Activated T-helper 1 cell treated with anti-CD3 and anti-CD28 coated beads, Interleukin-12 subunit alpha, Interleukin-12 subunit beta, Interleukin-2, Interleukin-4 antibody, amounts not matched to agents 30 ng/mL and 10 ng/mL and 1 ng/mL, durations not matched to agents 14 hours and 24 hours and 36 hours (primary cell): ENCODE measurements at regions not wholly inside any gene's neighbourhood (a gene's known extent, or its start where the extent isn't known, plus 50 kb on each side); places are given as distances from the start of the nearest gene placed in this dataset.

Experiments
- DNase-seq: peaks from one replicate; pipeline ENCODE4 v3.0.0; 2021; ENCODE audit warnings: low spot score
- H3K27ac Mint-ChIP-seq: one replicate; pipeline ENCODE4 v1.8.0; 2021; ENCODE audit warnings: mild to moderate bottlenecking, mixed read lengths
- H3K27me3 Mint-ChIP-seq: one replicate; pipeline ENCODE4 v1.8.0; 2022; ENCODE audit warnings: mild to moderate bottlenecking, moderate library complexity, mixed read lengths; ENCODE audit not compliant: insufficient read depth
- H3K36me3 Mint-ChIP-seq: one replicate; pipeline ENCODE4 v1.8.0; 2021; ENCODE audit warnings: low read depth, mixed read lengths
- H3K4me1 Mint-ChIP-seq: one replicate; pipeline ENCODE4 v1.8.0; 2021; ENCODE audit warnings: low read depth, mixed read lengths
- H3K4me3 Mint-ChIP-seq: one replicate; pipeline ENCODE4 v1.8.0; 2021; ENCODE audit warnings: mild to moderate bottlenecking, moderate library complexity, mixed read lengths
- H3K9me3 Mint-ChIP-seq: one replicate; pipeline ENCODE4 v1.8.0; 2021; ENCODE audit warnings: mixed read lengths
- intact Hi-C: fragments of 100-400 bp; cut with micrococcal nuclease; formaldehyde crosslinking; loops from one replicate; pipeline ENCODE4 v1.15.1; 2024

- Mint-ChIP-seq H3K27me3 (no peaks in the 10 kb centered on the region), H3K9me3 (peaks cover 4% of the 10 kb centered on the region), H3K4me3 (peak overlapping the region; percentile 57), H3K36me3 (peaks cover 3% of the 10 kb centered on the region), H3K4me1 (peaks cover 34% of the 10 kb centered on the region), H3K27ac (peak overlapping the region; percentile 69)
- DNase-seq: no peak
- intact Hi-C loops: loop anchor here (1.0 kb wide), 1 partner anchor 8 kb away; no protein-coding TSS in a partner anchor
These were observed 63.1 kb upstream of the ZPBP start for GRCh38 chr7:50156163-50156562.

DNA sequence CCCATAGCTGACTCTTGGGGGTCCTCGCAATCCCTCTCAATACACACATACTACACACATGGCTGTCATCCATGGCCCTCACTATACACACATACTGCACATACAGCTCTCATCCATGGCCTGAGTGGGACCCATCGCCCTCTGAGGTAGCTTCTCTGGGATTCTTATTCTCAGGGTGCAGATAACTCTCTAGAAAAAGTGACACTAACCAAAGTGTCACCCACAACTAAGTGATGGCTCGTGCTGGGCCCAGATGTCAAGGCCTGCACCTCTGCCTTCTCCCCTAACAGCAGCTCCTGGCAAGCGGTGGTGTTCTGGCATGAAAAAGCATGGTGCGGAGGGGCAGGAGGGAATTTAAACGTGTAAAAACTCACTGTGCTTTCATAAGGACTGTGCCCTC lies 62.7 kb upstream of the ZPBP start:
- intact Hi-C loops: loop anchor here (1.0 kb wide), 1 partner anchor 7 kb away; no protein-coding TSS in a partner anchor
- no peak overlapping the region for H3K4me3 Mint-ChIP-seq
- H3K36me3 Mint-ChIP-seq: peaks cover 3% of the 10 kb centered on the region
- peaks cover 36% of the 10 kb centered on the region for H3K4me1 Mint-ChIP-seq
- H3K9me3 Mint-ChIP-seq: peaks cover 4% of the 10 kb centered on the region
- DNase-seq: no peak
- H3K27me3 Mint-ChIP-seq: no peaks in the 10 kb centered on the region
- peak overlapping the region; percentile 69 for H3K27ac Mint-ChIP-seq

- peaks cover 53% of the 10 kb centered on the region for H3K4me1 Mint-ChIP-seq
- DNase-seq: no peak
- H3K9me3 Mint-ChIP-seq: peaks cover 4% of the 10 kb centered on the region
- no peaks in the 10 kb centered on the region for H3K27me3 Mint-ChIP-seq
- intact Hi-C loops: no loop called here
- peaks cover 3% of the 10 kb centered on the region for H3K36me3 Mint-ChIP-seq
- H3K27ac Mint-ChIP-seq: no peak overlapping the region
- H3K4me3 Mint-ChIP-seq: no peak overlapping the region
These were observed 60.9 kb upstream of the ZPBP start for GRCh38 chr7:50153995-50154394.

DNA sequence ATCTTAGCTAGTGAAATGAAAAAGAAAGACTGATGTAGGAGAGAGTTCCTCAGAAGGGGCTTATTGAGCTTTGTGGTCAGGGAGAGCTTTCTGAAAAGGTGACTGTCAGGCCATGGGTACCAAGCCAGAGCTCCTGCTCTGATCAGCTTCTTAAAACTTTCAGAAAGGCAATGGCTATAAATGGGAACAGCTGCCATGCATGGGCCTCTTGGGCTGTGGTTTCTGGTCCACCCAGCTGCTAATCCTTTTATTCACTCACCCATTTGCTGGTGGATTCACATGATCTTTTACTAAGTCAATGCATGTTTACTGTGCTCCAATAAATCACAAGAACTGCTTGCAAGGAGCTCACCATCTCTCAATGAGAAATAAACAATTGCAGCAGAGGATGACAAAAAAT lies 60.1 kb upstream of the ZPBP start:
- Mint-ChIP-seq H3K4me1 (peaks cover 61% of the 10 kb centered on the region), H3K4me3 (no peak overlapping the region), H3K9me3 (peaks cover 4% of the 10 kb centered on the region), H3K27me3 (no peaks in the 10 kb centered on the region), H3K36me3 (peaks cover 4% of the 10 kb centered on the region), H3K27ac (no peak overlapping the region)
- intact Hi-C loops: no loop called here
- no peak for DNase-seq

DNA sequence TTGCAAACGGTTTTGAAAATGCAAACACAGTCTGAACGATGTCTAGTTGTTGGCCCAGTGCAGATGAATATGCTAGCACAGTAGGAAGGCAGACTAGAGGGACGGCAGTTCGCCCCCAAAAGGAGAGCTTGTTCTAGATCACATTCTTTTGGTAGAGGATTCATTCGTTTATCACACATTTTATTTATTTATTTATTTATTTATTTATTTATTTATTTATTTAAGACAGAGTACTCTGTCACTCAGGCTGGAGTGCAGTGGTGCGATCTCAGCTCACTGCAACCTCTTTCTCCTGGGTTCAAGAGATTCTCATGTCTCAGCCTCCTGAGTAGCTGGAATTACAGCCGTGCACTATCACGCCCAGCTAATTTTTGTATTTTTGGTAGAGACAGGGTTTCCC lies 59.4 kb upstream of the ZPBP start:
- DNase-seq: no peak
- Mint-ChIP-seq H3K36me3 (peaks cover 4% of the 10 kb centered on the region), H3K9me3 (peaks cover 4% of the 10 kb centered on the region), H3K27me3 (no peaks in the 10 kb centered on the region), H3K4me1 (peaks cover 67% of the 10 kb centered on the region), H3K27ac (no peak overlapping the region), H3K4me3 (no peak overlapping the region)
- intact Hi-C loops: no loop called here

- Mint-ChIP-seq H3K4me1 (peaks cover 70% of the 10 kb centered on the region), H3K27ac (no peak overlapping the region), H3K4me3 (no peak overlapping the region)
These were observed 58.6 kb upstream of the ZPBP start for GRCh38 chr7:50151661-50152060.

DNA sequence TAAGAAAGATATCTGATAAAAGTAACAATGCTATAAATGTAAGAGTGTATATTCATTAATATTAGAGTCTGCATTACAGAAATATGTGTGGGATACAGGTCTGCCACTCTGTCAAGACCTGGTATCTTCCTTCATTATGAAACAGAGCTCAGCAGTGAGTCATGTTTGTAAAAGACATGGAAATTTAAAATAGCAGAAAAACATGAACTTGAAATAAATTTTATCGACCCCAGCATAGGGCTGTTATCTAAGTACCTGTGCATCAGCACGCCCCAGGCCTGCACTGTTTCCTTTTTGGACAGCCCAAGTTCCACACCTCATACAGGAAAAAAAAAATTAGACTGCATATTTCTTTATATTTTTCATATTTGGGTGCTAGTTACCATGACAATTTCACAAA lies 58.0 kb upstream of the ZPBP start:
- no peak for DNase-seq
- Mint-ChIP-seq H3K27ac (no peak overlapping the region), H3K36me3 (peaks cover 4% of the 10 kb centered on the region), H3K4me1 (peaks cover 70% of the 10 kb centered on the region), H3K4me3 (no peak overlapping the region), H3K27me3 (no peaks in the 10 kb centered on the region), H3K9me3 (peaks cover 4% of the 10 kb centered on the region)
- intact Hi-C loops: no loop called here

More at GRCh38 chr7:50151661-50152060, 58.6 kb upstream of the ZPBP start:
- intact Hi-C loops: no loop called here
- no peak for DNase-seq
- Mint-ChIP-seq H3K36me3 (peaks cover 4% of the 10 kb centered on the region), H3K27me3 (no peaks in the 10 kb centered on the region), H3K9me3 (peaks cover 4% of the 10 kb centered on the region)

DNA sequence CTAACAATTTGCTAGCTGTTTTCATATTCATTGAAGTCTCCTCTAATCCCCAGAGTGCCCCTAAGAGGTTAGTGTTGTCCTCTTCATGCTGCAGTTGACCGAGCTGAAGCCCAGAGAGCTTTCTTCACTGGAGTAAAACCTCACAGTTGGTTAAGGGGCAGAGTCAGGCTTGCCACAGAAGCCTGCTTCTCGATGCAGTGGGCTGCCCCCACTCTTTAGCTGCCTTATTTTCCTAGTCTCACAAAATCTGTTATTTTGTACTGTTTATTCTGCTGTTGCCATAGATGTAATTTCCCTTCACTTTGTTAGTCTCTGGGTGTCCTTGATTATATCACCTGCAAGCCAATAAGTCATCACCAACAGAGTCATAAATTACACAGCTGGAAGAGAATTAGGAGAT lies 56.3 kb upstream of the ZPBP start:
- Mint-ChIP-seq H3K4me1 (peaks cover 70% of the 10 kb centered on the region), H3K9me3 (no peaks in the 10 kb centered on the region), H3K4me3 (no peak overlapping the region), H3K36me3 (peaks cover 1% of the 10 kb centered on the region), H3K27me3 (no peaks in the 10 kb centered on the region), H3K27ac (peak overlapping the region; percentile 75)
- DNase-seq: no peak
- intact Hi-C loops: loop anchor here (2.0 to 10.0 kb wide), 4 partner anchors 158 to 973 kb away; no protein-coding TSS in a partner anchor

DNA sequence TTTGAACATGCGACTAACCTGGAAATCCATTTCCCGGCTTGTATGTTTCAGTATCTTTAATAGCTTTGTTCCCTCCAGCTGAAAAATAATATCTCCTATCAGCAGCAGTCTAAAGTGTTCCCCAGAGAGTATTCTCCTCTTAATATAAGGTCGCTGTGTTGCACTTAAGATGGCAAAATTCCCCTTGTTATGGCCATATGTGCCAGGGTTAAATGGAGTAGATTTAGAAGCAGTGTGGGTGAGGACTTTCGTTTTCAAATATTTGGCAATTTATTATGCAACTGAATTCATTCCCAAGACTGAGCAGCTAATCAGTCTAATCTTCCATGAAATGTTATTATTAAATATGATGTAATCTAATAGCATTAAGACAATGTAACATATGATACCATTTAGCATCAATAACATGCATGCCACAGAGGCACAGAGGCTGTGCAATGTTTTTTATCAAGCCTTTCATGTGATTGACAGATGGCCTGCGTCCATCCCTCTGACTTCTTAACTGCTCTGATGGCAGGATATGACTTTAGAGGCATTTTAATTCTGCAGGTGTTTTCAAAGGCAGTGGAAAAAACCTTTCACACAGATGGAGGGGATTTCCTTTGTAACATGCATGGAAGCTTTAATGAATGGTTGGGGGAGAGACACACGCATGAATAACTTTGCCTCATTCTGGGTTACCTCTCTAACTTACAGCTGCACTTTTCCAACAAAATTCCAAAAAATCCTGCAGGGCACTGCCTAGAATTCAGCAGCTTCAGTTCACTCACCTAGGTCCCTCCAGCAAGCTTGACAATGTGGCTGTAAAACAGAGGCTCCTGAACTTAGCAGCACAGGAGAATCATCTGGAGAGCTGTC lies 55.1 kb upstream of the ZPBP start:
- intact Hi-C loops: loop anchor here (1.0 to 10.0 kb wide), 9 partner anchors 8 to 974 kb away; no protein-coding TSS in a partner anchor
- Mint-ChIP-seq H3K9me3 (no peaks in the 10 kb centered on the region), H3K27me3 (no peaks in the 10 kb centered on the region), H3K36me3 (peaks cover 1% of the 10 kb centered on the region), H3K4me3 (no peak overlapping the region), H3K4me1 (peaks cover 70% of the 10 kb centered on the region), H3K27ac (peak overlapping the region; percentile 83)
- DNase-seq: peak; percentile 17

- no peak overlapping the region for H3K27ac Mint-ChIP-seq
- H3K4me3 Mint-ChIP-seq: no peak overlapping the region
- H3K9me3 Mint-ChIP-seq: no peaks in the 10 kb centered on the region
- peaks cover 1% of the 10 kb centered on the region for H3K36me3 Mint-ChIP-seq
- no peak for DNase-seq
- peaks cover 73% of the 10 kb centered on the region for H3K4me1 Mint-ChIP-seq
- intact Hi-C loops: loop anchor here (5.0 to 10.0 kb wide), 3 partner anchors 161 to 976 kb away; no protein-coding TSS in a partner anchor
- no peaks in the 10 kb centered on the region for H3K27me3 Mint-ChIP-seq
These were observed 53.6 kb upstream of the ZPBP start for GRCh38 chr7:50146692-50147091.

- no peak for DNase-seq
- H3K4me1 Mint-ChIP-seq: peaks cover 66% of the 10 kb centered on the region
- H3K27ac Mint-ChIP-seq: peak overlapping the region; percentile 21
- peaks cover 1% of the 10 kb centered on the region for H3K36me3 Mint-ChIP-seq
- H3K4me3 Mint-ChIP-seq: no peak overlapping the region
- no peaks in the 10 kb centered on the region for H3K9me3 Mint-ChIP-seq
- no peaks in the 10 kb centered on the region for H3K27me3 Mint-ChIP-seq
- intact Hi-C loops: loop anchor here (5.0 to 10.0 kb wide), 3 partner anchors 161 to 976 kb away; no protein-coding TSS in a partner anchor
These were observed 52.8 kb upstream of the ZPBP start for GRCh38 chr7:50145801-50146338.

GRCh38 chr7:50145226-50145625 lies 52.2 kb upstream of the ZPBP start:
- peaks cover 1% of the 10 kb centered on the region for H3K27me3 Mint-ChIP-seq
- peaks cover 1% of the 10 kb centered on the region for H3K36me3 Mint-ChIP-seq
- H3K9me3 Mint-ChIP-seq: no peaks in the 10 kb centered on the region
- no peak overlapping the region for H3K4me3 Mint-ChIP-seq
- H3K4me1 Mint-ChIP-seq: peaks cover 60% of the 10 kb centered on the region
- intact Hi-C loops: loop anchor here (5.0 to 10.0 kb wide), 3 partner anchors 162 to 977 kb away; no protein-coding TSS in a partner anchor
- H3K27ac Mint-ChIP-seq: no peak overlapping the region
- DNase-seq: no peak
